IMR-90 (cell line): ENCODE measurements at regions not wholly inside any gene's neighbourhood (a gene's known extent, or its start where the extent isn't known, plus 50 kb on each side); places are given as distances from the start of the nearest gene placed in this dataset.

Experiments used
- CTCF ChIP-seq: conservative IDR thresholded peaks from 2 replicates; pipeline ENCODE4 v1.5.1; 2012; ENCODE audit warnings: mild to moderate bottlenecking, low read depth, low read length, improper control_type of control experiment
- FOS ChIP-seq: fragments of 150-350 bp; IDR thresholded peaks from 2 replicates; pipeline ENCODE4 v1.6.1; 2016; ENCODE audit warnings: low read depth, low read length
- MXI1 ChIP-seq: IDR thresholded peaks from 2 replicates; pipeline ENCODE4 v1.6.1; 2012; ENCODE audit warnings: low read depth, mild to moderate bottlenecking, low read length, moderate library complexity, borderline replicate concordance
- USF2 ChIP-seq: fragments of 150-350 bp; IDR thresholded peaks from 2 replicates; pipeline ENCODE4 v1.6.1; 2017; ENCODE audit warnings: mild to moderate bottlenecking, antibody characterized with exemption, low read length, low read depth

GRCh38 chr18:42394238-42394637 lies 439.2 kb downstream of the PIK3C3 start:
- TF ChIP-seq FOS, result no peak
- no peak for TF ChIP-seq USF2
- no peak for TF ChIP-seq CTCF
- no peak for TF ChIP-seq MXI1
